Thoracic aorta (tissue), 2 donors: ENCODE measurements at regions not wholly inside any gene's neighbourhood (a gene's known extent, or its start where the extent isn't known, plus 50 kb on each side); places are given as distances from the start of the nearest gene placed in this dataset.

Experiments
- ATAC-seq: fragments of 150-250 bp; one replicate; pipeline ENCODE4 v1.8.0; 2017; ENCODE audit warnings: low read depth; ENCODE audit not compliant: insufficient number of reproducible peaks, low FRiP score
- DNase-seq: peaks from one replicate; pipeline ENCODE4 v3.0.0-alpha.2; 2020; ENCODE audit warnings: low spot score
- H3K27ac ChIP-seq, 2 donors: fragments of 200-600 bp; sonication (generic); 1 replicate in 1 of 2; 2 replicates in 1 of 2; pipeline ENCODE4 v1.5.1; 2016; ENCODE audit warnings: mild to moderate bottlenecking in 2 of 2, moderate library complexity in 2 of 2
- H3K27me3 ChIP-seq: fragments of 200-600 bp; sonication (generic); replicated peaks from 2 replicates; pipeline ENCODE4 v1.6.0; 2016; ENCODE audit warnings: mild to moderate bottlenecking; ENCODE audit not compliant: insufficient read depth
- H3K36me3 ChIP-seq: fragments of 200-600 bp; sonication (generic); one replicate; pipeline ENCODE4 v1.5.1; 2016
- H3K4me1 ChIP-seq, 2 donors: fragments of 200-600 bp; sonication (generic); 1 replicate in 1 of 2; 2 replicates in 1 of 2; pipeline versions ENCODE4 v1.5.1 to v1.6.0; 2016; ENCODE audit warnings: low read depth in 2 of 2, mild to moderate bottlenecking in 1 of 2; ENCODE audit not compliant: control insufficient read depth in 1 of 2
- H3K4me3 ChIP-seq: fragments of 200-600 bp; sonication (generic); 2 replicates; pipeline ENCODE4 v1.5.1; 2016; ENCODE audit warnings: mild to moderate bottlenecking
- H3K9me3 ChIP-seq: fragments of 200-600 bp; sonication (generic); 2 replicates; pipeline ENCODE4 v1.5.1; 2016
- TF ChIP-seq, protein P1 (sequence below): fragments of 200-600 bp; sonication (generic); IDR thresholded peaks from one replicate; pipeline ENCODE4 v1.5.1; 2019; ENCODE audit warnings: antibody characterized with exemption

DNA sequence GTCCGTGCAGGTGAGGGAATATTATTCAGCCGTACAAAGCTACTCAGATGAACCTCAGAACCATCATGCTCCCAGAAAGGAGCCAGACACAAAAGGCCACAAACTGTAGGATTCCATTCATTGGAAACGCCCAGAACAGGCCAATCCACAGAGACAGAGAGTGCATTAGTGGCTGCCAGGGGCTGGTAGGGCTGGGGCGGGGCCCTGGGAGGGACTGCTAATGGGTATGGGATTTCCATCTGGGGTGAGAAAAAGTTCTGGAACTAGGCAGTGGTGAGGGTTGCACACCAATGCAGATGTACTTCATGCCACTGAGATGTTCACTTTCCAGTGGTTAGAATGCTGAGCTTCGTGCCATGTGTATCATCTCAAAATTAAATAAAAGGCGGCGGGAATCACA, 101.1 kb downstream of the RFLNA start:
- ATAC-seq (no peak), DNase-seq (no peak)
- H3K4me1 ChIP-seq: peaks cover 52 to 91% of the 10 kb centered on the region in 2 donors
- no peak overlapping the region for H3K27ac ChIP-seq
- H3K36me3 ChIP-seq: peaks cover 21% of the 10 kb centered on the region
- TF ChIP-seq, protein P1, sequence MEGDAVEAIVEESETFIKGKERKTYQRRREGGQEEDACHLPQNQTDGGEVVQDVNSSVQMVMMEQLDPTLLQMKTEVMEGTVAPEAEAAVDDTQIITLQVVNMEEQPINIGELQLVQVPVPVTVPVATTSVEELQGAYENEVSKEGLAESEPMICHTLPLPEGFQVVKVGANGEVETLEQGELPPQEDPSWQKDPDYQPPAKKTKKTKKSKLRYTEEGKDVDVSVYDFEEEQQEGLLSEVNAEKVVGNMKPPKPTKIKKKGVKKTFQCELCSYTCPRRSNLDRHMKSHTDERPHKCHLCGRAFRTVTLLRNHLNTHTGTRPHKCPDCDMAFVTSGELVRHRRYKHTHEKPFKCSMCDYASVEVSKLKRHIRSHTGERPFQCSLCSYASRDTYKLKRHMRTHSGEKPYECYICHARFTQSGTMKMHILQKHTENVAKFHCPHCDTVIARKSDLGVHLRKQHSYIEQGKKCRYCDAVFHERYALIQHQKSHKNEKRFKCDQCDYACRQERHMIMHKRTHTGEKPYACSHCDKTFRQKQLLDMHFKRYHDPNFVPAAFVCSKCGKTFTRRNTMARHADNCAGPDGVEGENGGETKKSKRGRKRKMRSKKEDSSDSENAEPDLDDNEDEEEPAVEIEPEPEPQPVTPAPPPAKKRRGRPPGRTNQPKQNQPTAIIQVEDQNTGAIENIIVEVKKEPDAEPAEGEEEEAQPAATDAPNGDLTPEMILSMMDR: no peak
- H3K9me3 ChIP-seq: no peaks in the 10 kb centered on the region
- no peaks in the 10 kb centered on the region for H3K27me3 ChIP-seq
- H3K4me3 ChIP-seq: no peak overlapping the region

DNA sequence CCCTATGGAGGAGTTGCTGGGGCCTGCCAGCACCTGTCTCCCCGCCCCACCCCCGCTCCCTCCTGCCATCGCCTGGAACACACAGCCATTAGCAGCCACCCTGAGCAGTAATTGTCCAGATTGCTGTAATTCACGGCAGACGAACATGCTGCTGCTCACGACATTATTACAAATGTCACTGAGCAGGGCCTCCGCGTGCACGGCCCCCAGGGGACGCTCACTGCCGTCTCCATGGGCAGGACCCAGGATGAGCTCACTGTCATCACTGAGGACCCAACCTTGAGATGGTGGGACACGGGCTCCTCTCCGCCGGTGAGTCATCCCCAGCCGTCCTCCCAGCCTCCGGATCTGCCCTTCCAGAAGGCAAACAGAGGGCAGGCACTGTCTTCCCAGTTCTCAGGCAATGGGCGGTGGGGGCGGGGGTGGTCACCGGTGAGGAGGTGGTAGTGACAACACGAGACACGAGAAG, 100.4 kb downstream of the RFLNA start:
- H3K4me3 ChIP-seq: no peak overlapping the region
- DNase-seq (no peak), ATAC-seq (no peak)
- peaks cover 15% of the 10 kb centered on the region for H3K36me3 ChIP-seq
- peaks cover 57 to 97% of the 10 kb centered on the region in 2 donors for H3K4me1 ChIP-seq
- TF ChIP-seq, protein P1: no peak
- no peaks in the 10 kb centered on the region for H3K27me3 ChIP-seq
- H3K9me3 ChIP-seq: no peaks in the 10 kb centered on the region
- H3K27ac ChIP-seq: peak overlapping the region in 1 of 2 donors; percentile 96

DNA sequence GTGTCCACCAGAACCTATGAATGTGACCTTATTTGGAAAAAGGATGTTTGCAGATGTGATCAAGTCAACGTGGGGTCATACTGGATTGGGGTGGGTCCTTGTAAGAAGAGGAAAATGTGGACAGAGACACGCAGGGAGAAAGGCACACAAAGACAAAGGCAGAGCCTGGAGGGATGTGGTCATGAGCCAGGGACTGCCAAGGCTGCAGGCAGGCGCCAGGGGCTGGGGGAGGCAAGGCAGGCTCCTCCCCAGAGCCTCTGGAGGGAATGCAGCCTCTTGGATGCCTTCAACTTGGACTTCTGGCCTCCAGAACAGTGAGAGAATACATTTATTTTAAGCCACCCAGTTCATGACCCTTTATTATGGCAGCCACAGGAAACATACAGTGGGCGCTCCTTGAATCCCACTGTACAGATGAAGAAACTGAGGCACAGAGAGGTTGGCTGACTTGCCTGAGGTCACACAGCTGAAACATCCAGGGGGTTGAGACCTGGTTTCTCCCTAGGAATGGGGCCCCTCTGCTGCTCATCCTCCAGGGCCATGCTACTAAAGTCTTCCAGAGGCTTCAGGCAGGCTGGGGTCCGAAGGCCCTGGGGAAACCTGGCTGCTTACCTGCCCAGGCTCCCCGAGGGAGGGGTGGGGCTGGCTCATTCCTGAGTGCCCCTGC, 99.7 kb downstream of the RFLNA start:
- TF ChIP-seq, protein P1: no peak
- Histone ChIP-seq H3K4me1 (peaks cover 64 to 100% of the 10 kb centered on the region in 2 donors), H3K4me3 (no peak overlapping the region), H3K9me3 (no peaks in the 10 kb centered on the region), H3K27me3 (no peaks in the 10 kb centered on the region), H3K36me3 (peaks cover 12% of the 10 kb centered on the region), H3K27ac (peak overlapping the region; percentile 81 to 96)
- DNase-seq (no peak), ATAC-seq (no peak)

DNA sequence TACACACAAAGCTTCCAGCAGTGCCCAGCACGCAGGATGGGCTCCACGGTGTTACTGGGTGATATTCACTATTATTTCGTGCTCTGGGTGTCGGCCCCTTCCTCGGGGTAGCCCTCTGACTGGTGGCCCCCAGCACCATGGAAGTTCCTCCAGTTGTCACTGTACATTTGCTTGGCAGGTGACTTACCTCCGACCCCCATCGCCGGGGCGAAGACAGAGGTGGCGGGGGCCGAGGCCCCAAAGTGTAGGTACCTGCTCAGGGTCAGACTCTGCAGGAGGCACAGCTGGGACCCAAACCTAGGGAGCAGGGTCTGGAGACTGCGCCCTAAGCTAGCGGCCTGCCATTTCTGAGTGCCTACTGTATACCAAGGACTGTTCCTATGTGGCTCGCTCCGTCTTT, 98.9 kb downstream of the RFLNA start:
- peaks cover 12% of the 10 kb centered on the region for H3K36me3 ChIP-seq
- DNase-seq (no peak), ATAC-seq (no peak)
- no peaks in the 10 kb centered on the region for H3K27me3 ChIP-seq
- H3K4me1 ChIP-seq: peaks cover 64 to 95% of the 10 kb centered on the region in 2 donors
- TF ChIP-seq, protein P1: no peak
- peak overlapping the region; percentile 81 to 96 for H3K27ac ChIP-seq
- no peaks in the 10 kb centered on the region for H3K9me3 ChIP-seq
- H3K4me3 ChIP-seq: no peak overlapping the region

DNA sequence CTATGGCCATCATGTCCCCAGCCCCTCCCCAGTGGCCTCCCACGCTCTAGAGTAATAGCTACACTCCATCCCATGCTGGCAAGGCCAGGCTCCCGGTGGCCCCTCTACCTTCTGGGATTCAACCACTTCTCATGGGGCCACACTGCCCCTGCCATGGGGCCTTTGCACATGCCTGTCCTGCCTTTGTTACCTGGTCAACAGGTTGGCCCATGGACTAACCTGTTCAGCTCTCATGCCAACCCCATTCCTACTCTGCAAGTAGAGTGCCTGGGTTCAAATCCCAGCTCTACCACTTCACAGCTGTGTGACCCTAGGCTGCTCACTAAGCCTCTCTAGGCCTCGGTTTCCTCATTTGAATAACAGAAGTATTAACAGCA, 98.5 kb downstream of the RFLNA start:
- peaks cover 61 to 93% of the 10 kb centered on the region in 2 donors for H3K4me1 ChIP-seq

More for the DNA sequence above, 98.5 kb downstream of the RFLNA start:
- DNase-seq (no peak), ATAC-seq (no peak)
- H3K4me3 ChIP-seq: no peak overlapping the region
- no peaks in the 10 kb centered on the region for H3K9me3 ChIP-seq
- peak overlapping the region; percentile 81 to 96 for H3K27ac ChIP-seq
- H3K27me3 ChIP-seq: no peaks in the 10 kb centered on the region
- TF ChIP-seq, protein P1: no peak
- peaks cover 12% of the 10 kb centered on the region for H3K36me3 ChIP-seq
